ENCODE measurements at regions not wholly inside any gene's neighbourhood (a gene's known extent, or its start where the extent isn't known, plus 50 kb on each side); places are given as distances from the start of the nearest gene placed in this dataset.
"Not testable (repeated sequence)": the region's sequence is repeated elsewhere in the genome, so short reads cannot be mapped to it uniquely, and the experiment has no call there.

DNA sequence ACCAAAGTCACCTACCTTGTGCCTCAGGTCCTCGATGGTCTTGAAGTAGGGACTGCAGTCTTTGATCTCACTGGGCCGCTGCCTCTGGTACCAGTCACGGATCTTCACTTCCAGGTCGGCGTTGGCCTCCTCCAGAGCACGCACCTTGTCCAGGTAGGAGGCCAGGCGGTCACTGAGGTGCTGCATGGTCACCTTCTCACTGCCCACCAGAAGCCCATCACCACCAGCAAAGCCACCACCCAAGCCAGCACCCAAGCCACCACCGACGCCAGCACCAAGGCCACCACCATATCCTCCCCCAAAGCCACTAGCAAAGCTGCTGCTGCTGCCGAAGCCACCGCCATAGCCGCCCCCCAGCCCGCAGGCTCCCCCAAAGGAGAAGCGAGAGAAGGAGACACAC is 139.7 kb downstream of the TNFRSF13B start:
- H3K27ac ChIP-seq; CTCF ChIA-PET; POLR2A ChIA-PET (ENCODE audit: low non-redundant PET); DNase-seq (ENCODE audit: low spot score): not testable (repeated sequence)

- POLR2A ChIA-PET (ENCODE audit: low non-redundant PET); H3K27ac ChIP-seq; CTCF ChIA-PET; DNase-seq (ENCODE audit: low spot score): not testable (repeated sequence)
These were observed 140.7 kb downstream of the CCDC144A start for GRCh38 chr17:16830770-16831169.

- DNase-seq (ENCODE audit: low spot score); CTCF ChIA-PET; POLR2A ChIA-PET (ENCODE audit: low non-redundant PET); H3K27ac ChIP-seq: not testable (repeated sequence)
These were observed 140.2 kb downstream of the CCDC144A start for GRCh38 chr17:16830219-16830618.

Measured in RWPE1 (cell line).